Neural progenitor cell (in vitro differentiated cells): ENCODE measurements at regions not wholly inside any gene's neighbourhood (a gene's known extent, or its start where the extent isn't known, plus 50 kb on each side); places are given as distances from the start of the nearest gene placed in this dataset.

ENCODE experiments used
- DNase-seq: peaks from one replicate; pipeline ENCODE4 v3.0.0-alpha.2; 2016; ENCODE audit warnings: low spot score
- H2AFZ ChIP-seq: fragments of 200-600 bp; sonication (generic); replicated peaks from 2 replicates; pipeline ENCODE4 v1.6.1; 2016; ENCODE audit warnings: antibody characterized with exemption
- H3F3A ChIP-seq: fragments of 200-600 bp; sonication (generic); 2 replicates; pipeline ENCODE4 v1.6.1; 2016; ENCODE audit warnings: antibody characterized with exemption, low read depth
- H3K27ac ChIP-seq: fragments of 200-600 bp; sonication (generic); 2 replicates; pipeline ENCODE4 v1.5.1; 2016; ENCODE audit warnings: mild to moderate bottlenecking
- H3K27me3 ChIP-seq: fragments of 200-600 bp; sonication (generic); 2 replicates; pipeline ENCODE4 v1.6.1; 2016; ENCODE audit warnings: mild to moderate bottlenecking, moderate library complexity
- H3K36me3 ChIP-seq: fragments of 200-600 bp; sonication (generic); 2 replicates; pipeline ENCODE4 v1.5.1; 2016
- H3K4me1 ChIP-seq: fragments of 200-600 bp; sonication (generic); 2 replicates; pipeline ENCODE4 v1.6.1; 2016; ENCODE audit warnings: mixed run types
- H3K4me2 ChIP-seq: fragments of 200-600 bp; sonication (generic); 2 replicates; pipeline ENCODE4 v1.6.1; 2016
- H3K4me3 ChIP-seq: fragments of 200-600 bp; sonication (generic); 2 replicates; pipeline ENCODE4 v1.5.1; 2016
- H3K79me2 ChIP-seq: fragments of 200-600 bp; sonication (generic); 2 replicates; pipeline ENCODE4 v1.6.1; 2016; ENCODE audit warnings: low read depth
- H3K9ac ChIP-seq: fragments of 200-600 bp; sonication (generic); 2 replicates; pipeline ENCODE4 v1.6.1; 2016
- H3K9me3 ChIP-seq: fragments of 200-600 bp; sonication (generic); 2 replicates; pipeline ENCODE4 v1.5.1; 2016; ENCODE audit warnings: low read depth
- H4K20me1 ChIP-seq: fragments of 200-600 bp; sonication (generic); 2 replicates; pipeline ENCODE4 v1.6.1; 2016; ENCODE audit warnings: low read depth
- H3K27ac Mint-ChIP-seq: 3 replicates; pipeline ENCODE4 v1.8.0; 2021; ENCODE audit warnings: mixed read lengths
- H3K27me3 Mint-ChIP-seq: 2 replicates; pipeline ENCODE4 v1.8.0; 2022; ENCODE audit warnings: low read depth, mild to moderate bottlenecking, inconsistent platforms, moderate library complexity, mixed read lengths; ENCODE audit not compliant: insufficient read depth
- H3K36me3 Mint-ChIP-seq: 3 replicates; pipeline ENCODE4 v1.8.0; 2021; ENCODE audit warnings: mixed read lengths
- H3K4me1 Mint-ChIP-seq: 3 replicates; pipeline ENCODE4 v1.8.0; 2021; ENCODE audit warnings: mixed read lengths
- H3K4me3 Mint-ChIP-seq: 3 replicates; pipeline ENCODE4 v1.8.0; 2021; ENCODE audit warnings: mild to moderate bottlenecking, moderate library complexity, mixed read lengths
- H3K9me3 Mint-ChIP-seq: 3 replicates; pipeline ENCODE4 v1.8.0; 2020; ENCODE audit warnings: mixed read lengths
- CTCF ChIP-seq: fragments of 200-600 bp; sonication (generic); IDR thresholded peaks from 2 replicates; pipeline ENCODE4 v1.5.1; 2017; ENCODE audit warnings: antibody characterized with exemption, mild to moderate bottlenecking
- EZH2 ChIP-seq: fragments of 200-600 bp; sonication (generic); IDR thresholded peaks from 2 replicates; pipeline ENCODE4 v1.6.1; 2017; ENCODE audit warnings: antibody characterized with exemption, mild to moderate bottlenecking, moderate library complexity
- EZH2phosphoT487 ChIP-seq: fragments of 200-600 bp; sonication (generic); IDR thresholded peaks from 2 replicates; pipeline ENCODE4 v1.6.1; 2017; ENCODE audit warnings: antibody characterized with exemption

- Histone ChIP-seq H3K36me3 (no peaks in the 10 kb centered on the region), H3K4me1 (no peaks in the 10 kb centered on the region), H3K79me2 (no peaks in the 10 kb centered on the region), H2AFZ (no peak overlapping the region), H3F3A (no peaks in the 10 kb centered on the region), H3K4me2 (no peak overlapping the region), H3K27ac (no peak overlapping the region), H3K4me3 (no peak overlapping the region), H3K27me3 (no peaks in the 10 kb centered on the region), H3K9ac (no peak overlapping the region), H3K9me3 (no peaks in the 10 kb centered on the region), H4K20me1 (no peaks in the 10 kb centered on the region)
- Mint-ChIP-seq H3K9me3 (peaks cover 3% of the 10 kb centered on the region), H3K27me3 (peaks cover 2% of the 10 kb centered on the region), H3K4me1 (no peaks in the 10 kb centered on the region), H3K36me3 (no peaks in the 10 kb centered on the region), H3K4me3 (no peak overlapping the region), H3K27ac (no peak overlapping the region)
- DNase-seq, result no peak
- TF ChIP-seq EZH2phosphoT487 (no peak), CTCF (no peak), EZH2 (no peak)
These were observed 93.5 kb downstream of the SLC4A3 start for GRCh38 chr2:219720956-219721355.

- Mint-ChIP-seq H3K36me3 (no peaks in the 10 kb centered on the region), H3K27ac (no peak overlapping the region), H3K4me3 (no peak overlapping the region), H3K9me3 (peaks cover 3% of the 10 kb centered on the region), H3K27me3 (peaks cover 2% of the 10 kb centered on the region), H3K4me1 (peaks cover 4% of the 10 kb centered on the region)
- Histone ChIP-seq H3K4me2 (no peak overlapping the region), H4K20me1 (no peaks in the 10 kb centered on the region), H3K4me1 (peaks cover under 1% of the 10 kb centered on the region), H3K27me3 (no peaks in the 10 kb centered on the region), H2AFZ (no peak overlapping the region), H3K9ac (no peak overlapping the region), H3F3A (no peaks in the 10 kb centered on the region), H3K4me3 (no peak overlapping the region), H3K27ac (no peak overlapping the region), H3K79me2 (no peaks in the 10 kb centered on the region), H3K36me3 (no peaks in the 10 kb centered on the region), H3K9me3 (no peaks in the 10 kb centered on the region)
- DNase-seq, result no peak
- TF ChIP-seq EZH2 (no peak), EZH2phosphoT487 (no peak), CTCF (no peak)
These were observed 94.9 kb downstream of the SLC4A3 start for GRCh38 chr2:219722276-219722879.

GRCh38 chr2:219723311-219723710, 95.9 kb downstream of the SLC4A3 start:
- Mint-ChIP-seq H3K27ac (no peak overlapping the region), H3K9me3 (peaks cover 3% of the 10 kb centered on the region), H3K27me3 (peaks cover 2% of the 10 kb centered on the region), H3K4me1 (peaks cover 8% of the 10 kb centered on the region), H3K4me3 (no peak overlapping the region), H3K36me3 (no peaks in the 10 kb centered on the region)
- no peak for TF ChIP-seq EZH2
- no peak for TF ChIP-seq EZH2phosphoT487
- TF ChIP-seq CTCF, result no peak
- DNase-seq, result no peak
- H3K4me2 ChIP-seq, result no peak overlapping the region
- peaks cover 5% of the 10 kb centered on the region for H3K4me1 ChIP-seq
- H3K27me3 ChIP-seq, result no peaks in the 10 kb centered on the region
- H3K4me3 ChIP-seq, result no peak overlapping the region
- no peak overlapping the region for H3K27ac ChIP-seq
- H3K9me3 ChIP-seq, result no peaks in the 10 kb centered on the region
- H4K20me1 ChIP-seq, result no peaks in the 10 kb centered on the region
- H2AFZ ChIP-seq, result no peak overlapping the region
- no peaks in the 10 kb centered on the region for H3K79me2 ChIP-seq
- H3K36me3 ChIP-seq, result no peaks in the 10 kb centered on the region
- H3F3A ChIP-seq, result no peaks in the 10 kb centered on the region
- no peak overlapping the region for H3K9ac ChIP-seq
